Hepatocyte (in vitro differentiated cells): ENCODE measurements at regions not wholly inside any gene's neighbourhood (a gene's known extent, or its start where the extent isn't known, plus 50 kb on each side); places are given as distances from the start of the nearest gene placed in this dataset.

Experiments
- DNase-seq: peaks from one replicate; pipeline ENCODE4 v3.0.0-alpha.2; 2016; ENCODE audit warnings: low spot score
- H2AFZ ChIP-seq: fragments of 200-600 bp; sonication (generic); 2 replicates; pipeline ENCODE4 v1.6.0; 2016; ENCODE audit warnings: antibody characterized with exemption, mild to moderate bottlenecking
- H3K27ac ChIP-seq: fragments of 200-600 bp; sonication (generic); 2 replicates; pipeline ENCODE4 v1.5.1; 2016; ENCODE audit warnings: mild to moderate bottlenecking
- H3K27me3 ChIP-seq: fragments of 200-600 bp; sonication (generic); 2 replicates; pipeline ENCODE4 v1.6.1; 2016
- H3K36me3 ChIP-seq: fragments of 200-600 bp; sonication (generic); replicated peaks from 2 replicates; pipeline ENCODE4 v1.5.1; 2016; ENCODE audit warnings: low read depth; ENCODE audit not compliant: insufficient read depth
- H3K4me1 ChIP-seq: fragments of 200-600 bp; sonication (generic); 2 replicates; pipeline ENCODE4 v1.5.1; 2016; ENCODE audit warnings: mild to moderate bottlenecking, moderate library complexity; ENCODE audit not compliant: insufficient read depth
- H3K4me2 ChIP-seq: fragments of 200-600 bp; sonication (generic); 2 replicates; pipeline ENCODE4 v1.6.0; 2016
- H3K4me3 ChIP-seq: fragments of 200-600 bp; sonication (generic); 2 replicates; pipeline ENCODE4 v1.5.1; 2016; ENCODE audit warnings: mild to moderate bottlenecking
- H3K79me2 ChIP-seq: fragments of 200-600 bp; sonication (generic); 2 replicates; pipeline ENCODE4 v1.6.0; 2017; ENCODE audit warnings: mild to moderate bottlenecking
- H3K9me2 ChIP-seq: fragments of 200-600 bp; sonication (generic); replicated peaks from 2 replicates; pipeline ENCODE4 v1.6.0; 2017; ENCODE audit warnings: mild to moderate bottlenecking; ENCODE audit not compliant: insufficient read depth
- H3K9me3 ChIP-seq: fragments of 200-600 bp; sonication (generic); 2 replicates; pipeline ENCODE4 v1.5.1; 2016; ENCODE audit warnings: low read depth, mild to moderate bottlenecking
- H4K20me1 ChIP-seq: fragments of 200-600 bp; sonication (generic); 2 replicates; pipeline ENCODE4 v1.6.0; 2016; ENCODE audit warnings: mild to moderate bottlenecking; ENCODE audit not compliant: insufficient read depth, poor library complexity, severe bottlenecking
- EZH2 ChIP-seq: fragments of 200-600 bp; sonication (generic); IDR thresholded peaks from 2 replicates; pipeline ENCODE4 v1.6.1; 2016; ENCODE audit warnings: antibody characterized with exemption, mild to moderate bottlenecking, borderline replicate concordance
- EZH2phosphoT487 ChIP-seq: fragments of 200-600 bp; sonication (generic); IDR thresholded peaks from one replicate; pipeline ENCODE4 v1.6.1; 2018; ENCODE audit warnings: antibody characterized with exemption, mild to moderate bottlenecking, low read depth, moderate library complexity; ENCODE audit not compliant: unreplicated experiment, severe bottlenecking
- WGBS: methylation state at CpG from one replicate; pipeline ENCODE4 v1.1.6; 2016; ENCODE audit warnings: low lambda C conversion rate; ENCODE audit errors: missing lambda C conversion rate; 5-methylcytosine and 5-hydroxymethylcytosine counted together
- TF ChIP-seq, protein P1 (sequence below): fragments of 200-600 bp; sonication (generic); IDR thresholded peaks from 2 replicates; pipeline ENCODE4 v1.5.1; 2016; ENCODE audit warnings: antibody characterized with exemption, mild to moderate bottlenecking; ENCODE audit not compliant: poor library complexity

DNA sequence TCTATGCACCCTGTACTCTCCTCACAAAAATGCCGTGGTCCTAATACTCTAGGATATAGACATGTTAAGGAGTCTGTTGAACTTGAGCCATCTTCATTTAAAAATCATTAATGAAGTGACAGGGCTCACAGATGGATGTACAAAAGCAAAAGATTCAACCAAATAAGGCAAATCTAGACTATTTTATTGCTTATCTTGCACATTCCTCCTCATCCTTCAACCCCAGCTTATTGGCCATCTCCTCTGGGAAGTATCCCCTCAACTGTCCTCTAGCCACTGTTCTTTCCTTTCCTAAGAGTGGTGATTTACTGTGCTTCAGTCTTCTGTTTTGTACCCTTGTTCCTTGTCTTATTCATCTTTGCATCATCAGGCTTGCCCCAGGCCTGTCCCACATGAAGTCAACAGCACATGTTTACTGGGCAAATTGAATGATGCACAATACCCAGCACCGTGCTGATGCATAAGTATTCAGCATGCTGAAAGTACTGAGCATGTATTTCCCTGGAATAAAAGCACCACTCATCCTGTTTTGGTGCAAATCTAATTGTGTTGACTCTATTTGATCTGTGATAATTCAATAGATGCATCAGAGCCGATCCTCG lies 287.3 kb upstream of the CLNK start:
- Histone ChIP-seq H2AFZ (no peak overlapping the region), H3K4me1 (no peaks in the 10 kb centered on the region), H3K4me3 (no peak overlapping the region), H3K27ac (no peak overlapping the region), H3K4me2 (no peak overlapping the region), H3K9me2 (no peaks in the 10 kb centered on the region), H3K9me3 (no peaks in the 10 kb centered on the region), H4K20me1 (no peaks in the 10 kb centered on the region), H3K79me2 (no peaks in the 10 kb centered on the region), H3K27me3 (no peaks in the 10 kb centered on the region), H3K36me3 (no peaks in the 10 kb centered on the region)
- DNase-seq: no peak
- TF ChIP-seq EZH2: no peak
- TF ChIP-seq, protein P1, sequence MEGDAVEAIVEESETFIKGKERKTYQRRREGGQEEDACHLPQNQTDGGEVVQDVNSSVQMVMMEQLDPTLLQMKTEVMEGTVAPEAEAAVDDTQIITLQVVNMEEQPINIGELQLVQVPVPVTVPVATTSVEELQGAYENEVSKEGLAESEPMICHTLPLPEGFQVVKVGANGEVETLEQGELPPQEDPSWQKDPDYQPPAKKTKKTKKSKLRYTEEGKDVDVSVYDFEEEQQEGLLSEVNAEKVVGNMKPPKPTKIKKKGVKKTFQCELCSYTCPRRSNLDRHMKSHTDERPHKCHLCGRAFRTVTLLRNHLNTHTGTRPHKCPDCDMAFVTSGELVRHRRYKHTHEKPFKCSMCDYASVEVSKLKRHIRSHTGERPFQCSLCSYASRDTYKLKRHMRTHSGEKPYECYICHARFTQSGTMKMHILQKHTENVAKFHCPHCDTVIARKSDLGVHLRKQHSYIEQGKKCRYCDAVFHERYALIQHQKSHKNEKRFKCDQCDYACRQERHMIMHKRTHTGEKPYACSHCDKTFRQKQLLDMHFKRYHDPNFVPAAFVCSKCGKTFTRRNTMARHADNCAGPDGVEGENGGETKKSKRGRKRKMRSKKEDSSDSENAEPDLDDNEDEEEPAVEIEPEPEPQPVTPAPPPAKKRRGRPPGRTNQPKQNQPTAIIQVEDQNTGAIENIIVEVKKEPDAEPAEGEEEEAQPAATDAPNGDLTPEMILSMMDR: no peak
- TF ChIP-seq EZH2phosphoT487: no peak
- 74% methylated on average over 4 of the region's 4 CpGs for WGBS

DNA sequence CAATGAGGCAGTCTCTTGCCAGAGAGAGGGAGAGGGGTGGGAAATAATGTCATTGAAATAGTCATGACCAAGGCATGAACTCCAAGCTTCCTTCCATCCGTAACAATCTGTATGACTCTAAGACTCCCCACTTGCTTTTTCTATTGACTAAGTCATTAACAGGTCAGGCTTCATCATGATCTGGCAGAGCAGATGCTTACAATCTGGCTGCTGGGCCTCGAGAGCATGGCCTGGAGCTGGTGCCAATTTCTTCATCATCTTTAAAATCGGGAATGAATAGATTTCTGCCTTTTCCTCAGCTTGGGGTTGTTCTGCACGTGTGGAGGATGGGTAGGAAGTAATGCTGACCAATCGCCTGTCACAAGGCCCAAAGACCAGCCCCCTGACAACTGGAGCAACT lies 280.6 kb upstream of the CLNK start:
- H3K4me1 ChIP-seq: no peaks in the 10 kb centered on the region
- no peaks in the 10 kb centered on the region for H3K36me3 ChIP-seq
- no peak overlapping the region for H3K27ac ChIP-seq
- H3K9me3 ChIP-seq: no peaks in the 10 kb centered on the region
- H4K20me1 ChIP-seq: no peaks in the 10 kb centered on the region
- H2AFZ ChIP-seq: no peak overlapping the region
- no peak overlapping the region for H3K4me3 ChIP-seq
- no peaks in the 10 kb centered on the region for H3K27me3 ChIP-seq
- no peak for TF ChIP-seq EZH2phosphoT487
- TF ChIP-seq EZH2: no peak
- TF ChIP-seq, protein P1: no peak
- no peak overlapping the region for H3K4me2 ChIP-seq
- 90% methylated on average over 5 of the region's 5 CpGs for WGBS
- no peaks in the 10 kb centered on the region for H3K79me2 ChIP-seq
- H3K9me2 ChIP-seq: no peaks in the 10 kb centered on the region
- DNase-seq: no peak

DNA sequence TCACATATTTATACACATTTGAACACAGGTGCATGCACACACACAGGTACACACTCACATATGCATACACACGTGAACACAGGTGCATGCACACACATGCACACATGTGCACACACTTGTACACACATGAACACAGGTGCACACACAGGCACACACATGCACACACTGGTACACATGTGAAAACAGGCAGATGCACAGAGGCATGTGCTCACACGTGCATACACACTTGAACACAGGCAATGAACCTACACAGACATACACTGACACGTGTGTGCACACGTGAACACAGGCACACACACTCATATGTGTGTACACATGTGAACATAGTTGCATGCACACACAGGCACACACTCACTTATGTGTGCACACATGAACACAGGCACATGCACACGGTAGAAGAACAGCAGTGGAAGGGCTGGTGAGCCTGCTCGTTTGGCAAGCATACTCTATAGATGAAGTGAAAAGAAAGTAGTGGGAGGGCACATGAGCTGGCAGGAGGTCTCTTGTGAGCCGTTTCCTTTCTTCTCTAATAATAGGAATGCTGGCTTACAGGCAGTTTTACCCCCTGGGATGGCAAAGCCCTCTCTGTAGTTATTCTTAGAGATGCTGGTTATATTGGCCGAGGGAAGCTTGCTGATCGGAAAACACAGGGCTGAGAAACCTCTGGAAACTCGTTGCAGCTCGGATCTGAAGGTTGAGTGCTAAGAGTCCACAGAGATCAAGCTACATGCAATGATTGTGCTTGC lies 279.6 kb upstream of the CLNK start:
- TF ChIP-seq EZH2: no peak
- TF ChIP-seq EZH2phosphoT487: no peak
- TF ChIP-seq, protein P1: no peak
- Histone ChIP-seq H3K27me3 (no peaks in the 10 kb centered on the region), H3K9me3 (no peaks in the 10 kb centered on the region), H3K27ac (no peak overlapping the region), H2AFZ (no peak overlapping the region), H3K36me3 (no peaks in the 10 kb centered on the region), H3K4me3 (no peak overlapping the region), H3K4me2 (no peak overlapping the region), H3K79me2 (no peaks in the 10 kb centered on the region), H3K4me1 (peaks cover 9% of the 10 kb centered on the region), H3K9me2 (no peaks in the 10 kb centered on the region), H4K20me1 (no peaks in the 10 kb centered on the region)
- DNase-seq: no peak
- 78% methylated on average over 11 of the region's 11 CpGs for WGBS
